ENCODE measurements at regions not wholly inside any gene's neighbourhood (a gene's known extent, or its start where the extent isn't known, plus 50 kb on each side); places are given as distances from the start of the nearest gene placed in this dataset.

- TF ChIP-seq REST (IDR thresholded peaks at IDR 0.05; ENCODE audit: borderline replicate concordance in 1 of 2, low read depth in 1 of 2, low read length in 2 of 2) = no peak
- no peak for TF ChIP-seq MLX (CRISPR knock-in tag; IDR thresholded peaks at IDR 0.05)
- no peak for TF ChIP-seq ZBED4 (CRISPR knock-in tag; IDR thresholded peaks at IDR 0.05; ENCODE audit: borderline replicate concordance)
- TF ChIP-seq ZNF616 (CRISPR knock-in tag; IDR thresholded peaks at IDR 0.05; ENCODE audit: low read depth) = no peak
- no peak for TF ChIP-seq TRAFD1 (CRISPR knock-in tag; IDR thresholded peaks at IDR 0.05; ENCODE audit: borderline replicate concordance)
These were observed 285.9 kb downstream of the CHL1 start (continued) for GRCh38 chr3:482479-482878.

Measured in HepG2 (cell line).